ENCODE measurements at regions not wholly inside any gene's neighbourhood (a gene's known extent, or its start where the extent isn't known, plus 50 kb on each side); places are given as distances from the start of the nearest gene placed in this dataset.
"Not testable (repeated sequence)": the region's sequence is repeated elsewhere in the genome, so short reads cannot be mapped to it uniquely, and the experiment has no call there.

DNA sequence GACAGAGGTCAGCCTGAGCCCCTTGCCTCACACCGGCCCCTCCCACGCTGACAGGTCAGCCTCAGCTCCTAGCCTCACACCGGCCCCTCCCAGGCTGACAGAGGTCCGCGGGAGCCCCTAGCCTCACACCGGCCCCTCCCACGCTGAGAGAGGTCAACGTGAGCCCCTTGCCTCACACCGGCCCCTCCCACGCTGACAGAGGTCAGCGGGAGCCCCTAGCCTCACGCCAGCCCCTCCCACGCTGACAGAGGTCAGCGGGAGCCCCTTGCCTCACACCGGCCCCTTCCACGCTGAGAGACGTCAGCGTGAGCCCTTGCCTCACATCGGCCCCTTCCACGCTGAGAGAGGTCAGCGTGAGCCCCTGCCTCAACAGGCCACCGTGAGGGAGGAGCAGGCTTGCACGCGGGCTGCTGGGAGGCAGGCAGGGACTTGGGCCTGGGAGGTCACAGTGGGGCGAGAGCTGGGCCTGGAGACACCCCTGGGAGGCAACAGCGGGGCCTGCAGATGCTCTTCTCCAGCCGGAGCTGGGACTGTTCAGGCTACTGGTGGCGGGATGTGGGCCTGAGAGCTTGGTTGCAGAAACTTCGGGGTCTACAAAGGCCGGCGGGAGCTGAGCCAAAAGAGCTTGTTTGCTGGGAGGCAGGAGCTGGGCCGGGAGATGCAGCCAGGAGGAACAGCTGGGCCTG, 356.4 kb downstream of the ZNF37A start:
- H3K36me3 Mint-ChIP-seq (ENCODE audit: insufficient read depth); ATAC-seq (replicated peaks; ENCODE audit: extremely low read depth, poor library complexity, severe bottlenecking); DNase-seq (ENCODE audit: low spot score in 2 of 2); H3K9me3 Mint-ChIP-seq; H3K4me3 Mint-ChIP-seq; H3K27ac Mint-ChIP-seq (ENCODE audit: low read depth); H3K4me1 Mint-ChIP-seq; H3K27me3 Mint-ChIP-seq: not testable (repeated sequence)

DNA sequence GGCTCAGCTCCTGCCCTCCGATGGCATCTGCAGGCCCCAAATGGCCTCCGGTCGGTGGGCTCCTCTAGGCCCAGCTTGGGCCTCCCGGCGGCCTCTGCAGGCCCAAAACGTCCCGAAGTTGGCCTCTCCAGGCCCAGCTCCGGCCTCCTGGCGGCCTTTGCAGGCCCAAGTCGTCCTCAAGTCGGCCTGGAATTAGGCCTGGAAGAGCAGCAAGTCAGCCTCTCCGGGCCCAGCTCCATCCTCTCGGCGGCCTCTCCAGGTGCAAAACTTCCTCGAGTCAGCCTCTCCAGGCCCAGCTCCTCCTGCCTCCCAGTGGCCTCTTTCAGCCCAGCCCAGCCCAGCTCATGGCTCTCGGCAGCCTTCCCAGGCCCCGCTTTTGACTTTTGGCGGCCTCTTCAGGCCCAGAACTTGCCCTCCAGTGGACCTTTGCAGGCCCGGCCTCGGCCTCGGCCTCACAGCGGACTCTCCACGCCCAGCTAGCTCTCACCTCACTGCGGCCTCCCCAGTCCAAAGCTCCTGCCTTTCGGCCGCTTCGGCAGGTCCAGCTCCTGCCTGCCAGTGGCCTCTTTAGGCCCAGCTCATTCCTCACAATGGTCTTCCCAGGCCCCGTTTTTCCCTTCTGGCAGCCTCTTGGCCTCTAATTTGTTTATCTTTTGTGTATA, 357.3 kb downstream of the ZNF37A start:
- not testable (repeated sequence) for H3K4me1 Mint-ChIP-seq, H3K4me3 Mint-ChIP-seq

More for the DNA sequence above, 357.3 kb downstream of the ZNF37A start:
- DNase-seq (ENCODE audit: low spot score in 2 of 2); H3K9me3 Mint-ChIP-seq; H3K36me3 Mint-ChIP-seq (ENCODE audit: insufficient read depth); ATAC-seq (replicated peaks; ENCODE audit: extremely low read depth, poor library complexity, severe bottlenecking); H3K27me3 Mint-ChIP-seq; H3K27ac Mint-ChIP-seq (ENCODE audit: low read depth): not testable (repeated sequence)
